GM12878 (cell line): ENCODE measurements at regions not wholly inside any gene's neighbourhood (a gene's known extent, or its start where the extent isn't known, plus 50 kb on each side); places are given as distances from the start of the nearest gene placed in this dataset.

Source experiments
- ATAC-seq: fragments of 200-7000 bp; cut with Tn5 transposase; 3 replicates; pipeline ENCODE4 v1.9.1; 2020; ENCODE audit warnings: mild to moderate bottlenecking, moderate library complexity
- BruUV-seq: library from RNA; stranded (reverse); fragments of 400-500 nt; replicated peaks from 2 replicates; lab custom pipeline; 2021; lab: Mats Ljungman, UMichigan
- CTCF ChIA-PET: fragments of 300-600 bp; sonication (Branson Sonifier 250); formaldehyde crosslinking; extraction: SDS; loops from one replicate; lab custom pipeline; 2021; ENCODE audit warnings: inconsistent platforms; lab: Yijun Ruan, JAX
- POLR2A ChIA-PET: fragments of 350-600 bp; formaldehyde crosslinking; extraction: SDS; loops from one replicate; lab custom pipeline; 2021; ENCODE audit warnings: inconsistent platforms; lab: Charles Lee
- RAD21 ChIA-PET: fragments of 300-600 bp; sonication (Branson Sonifier 250); formaldehyde crosslinking; loops from one replicate; lab custom pipeline; 2023; ENCODE audit warnings: antibody characterized with exemption; ENCODE audit not compliant: unreplicated experiment; lab: Charles Lee
- SMC1A ChIA-PET: fragments of 300-600 bp; sonication (Branson Sonifier 250); formaldehyde crosslinking; loops from one replicate; lab custom pipeline; 2023; ENCODE audit not compliant: unreplicated experiment, uncharacterized antibody; lab: Charles Lee
- DNase-seq: peaks from one replicate; pipeline ENCODE4 v3.0.0-alpha.2; 2011; ENCODE audit warnings: low read depth, low spot score
- FAIRE-seq: peaks from 3 replicates; lab custom pipeline; 2011; peaks lifted over from hg19 to GRCh38; lab: Jason Lieb, UNC
- H2AFZ ChIP-seq: 2 replicates; pipeline ENCODE4 v1.6.0; 2011; ENCODE audit warnings: low read depth, low read length, control low read depth; ENCODE audit not compliant: control insufficient read depth
- H3K27ac ChIP-seq: 2 replicates; pipeline ENCODE4 v1.5.1; 2011; ENCODE audit warnings: control low read depth; ENCODE audit not compliant: control insufficient read depth, insufficient read depth
- H3K27me3 ChIP-seq, 2 experiments: replicated peaks in 1 of 2; 2 replicates each; pipeline versions ENCODE4 v1.6.0 to v1.6.1; 2011; ENCODE audit warnings: low read length in 1 of 2; ENCODE audit not compliant: control insufficient read depth in 2 of 2, insufficient read depth in 2 of 2
- H3K36me3 ChIP-seq, 2 experiments: 2 replicates each; pipeline ENCODE4 v1.5.1; 2011; ENCODE audit warnings: low read length in 1 of 2; ENCODE audit not compliant: control insufficient read depth in 2 of 2, insufficient read depth in 2 of 2
- H3K4me1 ChIP-seq: 2 replicates; pipeline ENCODE4 v1.6.1; 2011; ENCODE audit warnings: mild to moderate bottlenecking, low read length, moderate library complexity, mixed read lengths; ENCODE audit not compliant: control insufficient read depth, insufficient read depth
- H3K4me2 ChIP-seq: 2 replicates; pipeline ENCODE4 v1.6.0; 2011; ENCODE audit warnings: control low read depth; ENCODE audit not compliant: control insufficient read depth, insufficient read depth
- H3K4me3 ChIP-seq: fragments of 200-600 bp; sonication (generic); 2 replicates; pipeline ENCODE4 v1.5.1; 2016
- H3K79me2 ChIP-seq: 2 replicates; pipeline ENCODE4 v1.6.0; 2011; ENCODE audit warnings: low read length; ENCODE audit not compliant: control insufficient read depth, insufficient read depth
- H3K9ac ChIP-seq: 2 replicates; pipeline ENCODE4 v1.8.0; 2011; ENCODE audit warnings: low read length, control low read depth, mixed read lengths; ENCODE audit not compliant: control insufficient read depth, insufficient read depth
- H3K9me3 ChIP-seq: replicated peaks from 3 replicates; pipeline ENCODE4 v1.5.1; 2011; ENCODE audit warnings: mild to moderate bottlenecking, low read length; ENCODE audit not compliant: control insufficient read depth, insufficient read depth
- H4K20me1 ChIP-seq: 2 replicates; pipeline ENCODE4 v1.6.0; 2011; ENCODE audit not compliant: control insufficient read depth, insufficient read depth
- CEBPZ ChIP-seq: fragments of 150-350 bp; IDR thresholded peaks from 2 replicates; pipeline ENCODE4 v1.6.1; 2016; ENCODE audit warnings: low read depth, low read length
- HCFC1 ChIP-seq: fragments of 150-350 bp; IDR thresholded peaks from 2 replicates; pipeline ENCODE4 v1.6.1; 2014; ENCODE audit warnings: low read length
- IRF3 ChIP-seq: fragments of 450-650 bp; IDR thresholded peaks from 2 replicates; pipeline ENCODE4 v1.6.1; 2014; ENCODE audit warnings: mild to moderate bottlenecking
- SKIL ChIP-seq: fragments of 450-650 bp; IDR thresholded peaks from 2 replicates; pipeline ENCODE4 v1.6.1; 2017; ENCODE audit warnings: mild to moderate bottlenecking, low read depth, inconsistent platforms; ENCODE audit not compliant: poor library complexity, severe bottlenecking
- ZBTB40 ChIP-seq: fragments of 450-650 bp; IDR thresholded peaks from 2 replicates; pipeline ENCODE4 v1.6.1; 2016; ENCODE audit warnings: mild to moderate bottlenecking, moderate library complexity, borderline replicate concordance
- ZNF207 ChIP-seq: fragments of 450-650 bp; IDR thresholded peaks from 2 replicates; pipeline ENCODE4 v1.6.1; 2014; ENCODE audit warnings: antibody characterized with exemption, mild to moderate bottlenecking, borderline replicate concordance
- WGBS: methylation state at CpG from one replicate; pipeline ENCODE4 v1.1.6; 2016; ENCODE audit warnings: low lambda C conversion rate; ENCODE audit not compliant: insufficient replicate concordance, insufficient coverage; ENCODE audit errors: missing lambda C conversion rate; 5-methylcytosine and 5-hydroxymethylcytosine counted together
- in situ Hi-C: fragments of 300-500 bp; cut with MboI; formaldehyde crosslinking; loops from 9 replicates; pipeline ENCODE4 v1.14.3; 2018; ENCODE audit warnings: mixed read lengths
- intact Hi-C: fragments of 100-400 bp; cut with micrococcal nuclease; formaldehyde crosslinking; loops from one replicate; pipeline ENCODE4 v1.14.2; 2022; ENCODE audit not compliant: unreplicated experiment

GRCh38 chr7:27464970-27465369, 197.7 kb downstream of the HIBADH start:
- Histone ChIP-seq H2AFZ (no peak overlapping the region), H3K27me3 (no peaks in the 10 kb centered on the region; a peak in 2 of 4 replicates), H3K27ac (no peak overlapping the region), H3K4me1 (no peaks in the 10 kb centered on the region), H3K4me3 (no peak overlapping the region), H3K79me2 (no peaks in the 10 kb centered on the region), H3K36me3 (no peaks in the 10 kb centered on the region), H3K9me3 (no peaks in the 10 kb centered on the region), H3K4me2 (no peak overlapping the region), H3K9ac (no peak overlapping the region), H4K20me1 (no peaks in the 10 kb centered on the region)
- ATAC-seq (no peak), DNase-seq (no peak), FAIRE-seq (no peak)
- BruUV-seq: no TSS peak
- POLR2A ChIA-PET: no interaction called here
- RAD21 ChIA-PET: interaction anchor here (0.5 kb wide), 1 partner anchor 140 kb away, joined by 3 read pairs; no protein-coding TSS in a partner anchor
- TF ChIP-seq ZNF207: no peak
- SMC1A ChIA-PET: interaction anchor here (0.5 kb wide), 1 partner anchor 242 kb away, joined by 3 read pairs; no protein-coding TSS in a partner anchor
- intact Hi-C loops (no loop called here), in situ Hi-C loops (no loop called here)
- CTCF ChIA-PET: no interaction called here
- 9% methylated on average over 2 of the region's 2 CpGs for WGBS

- Histone ChIP-seq H3K79me2 (no peaks in the 10 kb centered on the region), H3K36me3 (no peaks in the 10 kb centered on the region), H3K9me3 (no peaks in the 10 kb centered on the region), H3K4me2 (no peak overlapping the region), H3K9ac (no peak overlapping the region), H3K4me1 (no peaks in the 10 kb centered on the region), H3K4me3 (no peak overlapping the region), H4K20me1 (no peaks in the 10 kb centered on the region), H3K27ac (no peak overlapping the region), H3K27me3 (no peaks in the 10 kb centered on the region; a peak in 2 of 4 replicates), H2AFZ (no peak overlapping the region)
- no peak for ATAC-seq
- in situ Hi-C loops: no loop called here
- ChIA-PET SMC1A (no interaction called here), POLR2A (no interaction called here), RAD21 (no interaction called here), CTCF (no interaction called here)
- no peak for FAIRE-seq
- 50% methylated on average over 5 of the region's 5 CpGs for WGBS
- DNase-seq: no peak
- intact Hi-C loops: no loop called here
- BruUV-seq: no TSS peak
- TF ChIP-seq IRF3 (no peak), ZBTB40 (no peak), SKIL (no peak), CEBPZ (no peak), HCFC1 (no peak)
Measured at GRCh38 chr7:27466703-27467102, 196.0 kb downstream of the HIBADH start.
